H4 (cell line): ENCODE measurements at regions not wholly inside any gene's neighbourhood (a gene's known extent, or its start where the extent isn't known, plus 50 kb on each side); places are given as distances from the start of the nearest gene placed in this dataset.
A peak's percentile ranks its signal among the peaks of the same experiment; 100 is the strongest.
"Not testable (repeated sequence)": the region's sequence is repeated elsewhere in the genome, so short reads cannot be mapped to it uniquely, and the experiment has no call there.

ENCODE experiments used
- DNase-seq: peaks from one replicate; pipeline ENCODE4 v3.0.0-alpha.2; 2015; ENCODE audit warnings: low spot score

DNA sequence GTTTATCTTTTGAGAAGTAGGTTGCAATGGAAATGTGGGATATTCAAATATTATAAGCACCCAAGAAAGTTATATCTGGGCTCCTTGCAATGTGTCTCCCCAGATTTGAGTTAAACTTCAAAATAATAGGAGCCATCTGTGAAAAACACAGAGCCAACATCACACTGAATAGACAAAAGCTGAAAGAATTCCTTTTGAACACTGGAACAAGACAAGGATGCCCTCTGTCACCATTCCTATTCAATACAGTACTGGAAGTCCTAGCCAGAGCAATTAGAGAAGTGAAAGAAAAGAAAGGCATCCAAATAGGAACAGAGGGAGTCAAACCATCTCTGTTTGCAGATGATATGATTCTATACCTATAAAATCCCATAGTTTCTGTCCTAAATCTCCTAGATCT lies 114.3 kb upstream of the IL1RAPL1 start:
- no peak for DNase-seq

GRCh38 chrX:28487818-28488217 lies 99.4 kb upstream of the IL1RAPL1 start:
- no peak for DNase-seq

DNA sequence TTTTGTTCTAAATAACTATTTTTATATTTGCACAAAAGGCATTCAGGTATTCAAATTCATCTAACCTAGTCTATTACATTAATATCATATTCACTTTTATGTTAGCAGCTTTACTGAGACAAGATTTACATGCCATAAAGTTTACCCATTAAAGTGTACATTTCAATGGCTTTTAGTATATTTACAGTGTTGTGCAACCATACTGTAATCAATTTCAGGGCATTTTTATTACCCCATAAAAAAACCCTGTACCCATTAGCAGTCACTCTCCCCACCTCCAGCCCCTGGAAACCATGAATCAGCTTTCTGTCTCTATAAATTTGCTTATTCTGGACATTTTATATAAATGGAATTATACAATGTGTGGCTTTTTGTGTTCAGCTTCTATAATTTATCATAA lies 95.9 kb upstream of the IL1RAPL1 start:
- no peak for DNase-seq

DNA sequence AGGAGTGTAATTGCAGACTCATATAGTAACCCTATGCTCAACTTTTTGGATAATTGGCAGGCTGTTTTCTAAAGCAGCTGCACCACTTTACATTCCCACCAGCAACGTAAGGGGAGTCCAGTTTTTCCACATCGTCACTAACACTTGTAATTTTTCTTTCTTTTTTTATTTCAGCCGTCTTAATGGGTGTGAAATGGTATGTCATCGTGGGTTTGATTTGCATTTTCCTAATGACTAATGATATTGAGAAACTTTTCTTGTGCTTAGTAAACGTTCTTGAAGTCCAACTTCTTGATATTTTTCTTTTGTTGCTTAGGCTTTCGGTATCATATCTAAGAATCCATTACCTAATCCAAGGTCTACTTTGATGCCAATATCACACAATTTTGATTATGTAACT lies 95.3 kb upstream of the IL1RAPL1 start:
- no peak for DNase-seq

- peak; percentile 44 for DNase-seq
Measured at GRCh38 chrX:28498658-28499057, 88.6 kb upstream of the IL1RAPL1 start.

DNA sequence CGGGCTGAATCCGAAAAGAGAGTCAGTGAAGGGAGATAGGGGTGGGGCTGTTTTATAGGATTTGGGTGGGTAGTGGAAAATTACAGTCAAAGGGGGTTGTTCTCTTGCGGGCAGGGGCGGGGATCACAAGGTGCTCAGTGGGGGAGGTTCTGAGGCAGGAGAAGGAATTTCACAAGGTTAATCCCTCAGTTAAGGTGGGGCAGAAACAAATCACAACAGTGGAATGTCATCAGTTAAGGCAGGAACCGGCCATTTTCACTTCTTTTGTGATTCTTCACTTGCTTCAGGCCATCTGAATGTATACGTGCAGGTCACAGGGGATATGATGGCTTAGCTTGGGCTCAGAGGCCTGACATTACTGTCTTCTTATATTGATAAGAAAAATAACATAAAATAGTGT lies 84.6 kb upstream of the IL1RAPL1 start:
- DNase-seq = not testable (repeated sequence)

DNA sequence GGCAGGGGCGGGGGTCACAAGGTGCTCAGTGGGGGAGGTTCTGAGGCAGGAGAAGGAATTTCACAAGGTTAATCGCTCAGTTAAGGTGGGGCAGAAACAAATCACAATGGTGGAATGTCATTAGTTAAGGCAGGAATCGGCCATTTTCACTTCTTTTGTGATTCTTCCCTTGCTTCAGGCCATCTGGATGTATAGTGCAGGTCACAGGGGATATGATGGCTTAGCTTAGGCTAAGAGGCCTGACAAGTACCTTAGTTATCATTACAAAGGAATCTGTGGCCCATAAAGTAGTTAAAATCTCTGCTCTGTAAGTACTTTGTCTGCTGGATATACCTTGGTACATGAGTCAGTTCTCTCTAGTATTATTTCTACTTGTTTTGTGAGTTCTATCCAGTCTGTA lies 79.6 kb upstream of the IL1RAPL1 start:
- not testable (repeated sequence) for DNase-seq

- DNase-seq = no peak
Measured at GRCh38 chrX:28520786-28521185, 66.5 kb upstream of the IL1RAPL1 start.

DNA sequence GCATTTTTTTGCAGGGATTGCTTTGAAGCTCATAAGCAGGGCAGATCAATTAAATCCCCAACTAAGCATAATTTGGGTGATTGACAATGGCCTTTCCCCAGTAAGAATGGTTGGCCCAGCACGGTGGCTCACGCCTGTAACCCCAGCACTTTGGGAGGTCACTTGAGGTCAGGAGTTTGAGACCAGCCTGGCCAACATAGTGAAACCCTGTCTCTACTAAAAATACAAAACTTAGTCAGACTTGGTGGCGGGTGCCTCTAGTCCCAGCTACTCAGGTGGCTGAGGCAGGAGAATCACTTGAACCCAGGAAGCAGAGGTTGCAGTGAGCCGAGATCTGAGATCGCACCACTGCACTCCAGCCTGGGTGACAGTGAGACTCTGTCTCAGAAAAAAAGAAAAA lies 58.9 kb upstream of the IL1RAPL1 start:
- not testable (repeated sequence) for DNase-seq
